ENCODE measurements at regions not wholly inside any gene's neighbourhood (a gene's known extent, or its start where the extent isn't known, plus 50 kb on each side); places are given as distances from the start of the nearest gene placed in this dataset.

DNA sequence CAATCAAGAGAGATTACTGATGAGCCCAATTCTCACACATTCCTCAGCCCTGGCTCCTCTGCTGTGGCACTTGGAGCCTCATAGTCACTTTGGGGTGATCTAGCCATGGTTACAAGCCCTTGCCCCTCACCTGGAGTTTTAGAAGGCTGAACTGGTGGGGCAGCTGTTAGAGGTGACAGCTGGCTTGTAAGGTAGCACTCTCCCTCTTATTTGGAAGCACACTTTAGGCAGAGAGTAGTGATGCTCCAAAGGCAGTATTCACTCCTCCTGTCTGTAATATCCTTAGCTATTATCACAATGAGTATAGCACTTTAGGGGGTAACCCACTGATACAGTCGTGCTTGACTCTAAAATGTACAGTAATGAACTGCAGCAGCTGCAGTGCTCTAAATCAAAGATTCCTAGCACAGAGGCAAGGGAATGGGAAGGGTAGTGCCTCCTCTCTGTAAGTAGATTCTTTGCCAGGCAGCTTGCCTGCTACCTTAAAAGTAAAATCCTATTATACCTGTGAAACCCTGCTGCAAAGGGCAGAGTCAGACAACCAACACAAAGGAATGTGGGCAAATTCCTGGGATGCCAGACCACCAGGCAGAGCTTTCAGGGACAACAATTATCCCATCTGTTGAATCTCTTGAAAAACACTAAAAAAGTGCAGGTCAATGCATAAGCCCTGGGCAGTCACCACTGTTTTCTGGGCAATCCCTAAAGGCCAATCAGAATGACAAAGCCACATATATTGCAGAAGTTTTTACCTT, 336.3 kb downstream of the NOVA1 start:
- no peaks in the 10 kb centered on the region for H3K79me2 ChIP-seq (ENCODE audit: control insufficient read depth, insufficient read depth, low read length)
- FAIRE-seq = no peak
- TF ChIP-seq MYC (IDR thresholded peaks at IDR 0.05; ENCODE audit: low read depth, low read length) (no peak), FOS (IDR thresholded peaks at IDR 0.05; ENCODE audit: borderline replicate concordance, insufficient read depth, low read length) (no peak), EZH2 (IDR thresholded peaks at IDR 0.05; ENCODE audit: borderline replicate concordance, low read depth, low read length, severe bottlenecking) (no peak), JUN (IDR thresholded peaks at IDR 0.05; ENCODE audit: borderline replicate concordance, insufficient read depth, insufficient read length, low read depth) (no peak), POLR2A (IDR thresholded peaks at IDR 0.05; ENCODE audit: low read depth, low read length) (no peak), POLR2AphosphoS5 (IDR thresholded peaks at IDR 0.05; ENCODE audit: insufficient read depth, low read depth, low read length) (no peak)
- TF ChIP-seq, protein P1, sequence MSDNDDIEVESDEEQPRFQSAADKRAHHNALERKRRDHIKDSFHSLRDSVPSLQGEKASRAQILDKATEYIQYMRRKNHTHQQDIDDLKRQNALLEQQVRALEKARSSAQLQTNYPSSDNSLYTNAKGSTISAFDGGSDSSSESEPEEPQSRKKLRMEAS (IDR thresholded peaks at IDR 0.05; ENCODE audit: insufficient read depth, insufficient read length) = no peak

DNA sequence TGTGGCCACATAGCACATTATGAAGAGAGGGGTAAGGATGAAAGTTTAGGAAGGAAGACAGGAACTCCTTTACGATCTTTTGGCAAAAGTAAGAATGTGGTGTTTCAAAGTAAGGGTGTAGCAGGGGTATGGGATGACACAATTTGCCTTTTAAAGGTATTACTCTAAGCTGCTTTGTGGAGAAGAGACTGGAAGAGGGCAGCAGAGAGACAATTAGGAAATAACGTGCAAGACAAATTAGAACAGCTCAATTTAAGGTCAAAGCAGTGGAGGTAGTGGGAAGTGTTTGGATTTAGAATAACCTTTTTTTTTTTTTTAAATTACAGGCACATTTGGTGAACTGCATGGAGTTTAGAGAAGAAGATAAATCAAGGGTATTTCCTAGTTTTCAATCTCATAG, 342.6 kb downstream of the NOVA1 start:
- Histone ChIP-seq H3K4me1 (ENCODE audit: control insufficient read depth, extremely low read depth, insufficient read depth, low read length) (no peaks in the 10 kb centered on the region), H3K79me2 (ENCODE audit: control insufficient read depth, insufficient read depth, low read length) (no peaks in the 10 kb centered on the region), H3K36me3 (ENCODE audit: control insufficient read depth in 2 of 2, extremely low read depth in 1 of 2, insufficient read depth in 2 of 2, low read length in 2 of 2) (no peaks in the 10 kb centered on the region), H2AFZ (ENCODE audit: low read depth, low read length) (no peak overlapping the region), H3K9ac (replicated peaks; ENCODE audit: extremely low read depth, insufficient read depth, low read length) (no peak overlapping the region), H3K9me1 (replicated peaks; ENCODE audit: control insufficient read depth, extremely low read depth, insufficient read depth, low read length) (no peaks in the 10 kb centered on the region), H3K27me3 (ENCODE audit: control insufficient read depth in 2 of 2, insufficient read depth in 2 of 2, low read length in 2 of 2) (no peaks in the 10 kb centered on the region), H3K27ac (ENCODE audit: insufficient read depth, low read depth, low read length) (no peak overlapping the region), H3K4me2 (ENCODE audit: insufficient read depth, low read length) (no peak overlapping the region), H3K4me3 (replicated peaks in 1 of 3; ENCODE audit: insufficient read depth in 1 of 3, low read depth in 1 of 3, low read length in 3 of 3) (no peak overlapping the region), H3K9me3 (replicated peaks; ENCODE audit: control insufficient read depth, insufficient read depth, low read length) (no peaks in the 10 kb centered on the region), H4K20me1 (replicated peaks; ENCODE audit: control insufficient read depth, extremely low read depth, insufficient read depth, low read length) (no peaks in the 10 kb centered on the region)
- TF ChIP-seq JUN (IDR thresholded peaks at IDR 0.05; ENCODE audit: borderline replicate concordance, insufficient read depth, insufficient read length, low read depth) = no peak
- peak in 1 of 2 donors; percentile 3 for TF ChIP-seq CTCF (IDR thresholded peaks at IDR 0.05; ENCODE audit: extremely low read depth in 1 of 2, insufficient read depth in 1 of 2, low read depth in 1 of 2, low read length in 2 of 2)
- TF ChIP-seq FOS (IDR thresholded peaks at IDR 0.05; ENCODE audit: borderline replicate concordance, insufficient read depth, low read length) = no peak
- no peak for TF ChIP-seq GATA2 (IDR thresholded peaks at IDR 0.05; ENCODE audit: insufficient read depth, insufficient read length, low read depth, low read length)
- TF ChIP-seq MYC (IDR thresholded peaks at IDR 0.05; ENCODE audit: low read depth, low read length) = no peak
- DNase-seq (ENCODE audit: low read depth, low spot score) (peak; percentile 8), FAIRE-seq (no peak)
- CTCF ChIA-PET = interaction anchor here (0.7 to 1.3 kb wide), 9 partner anchors 31 to 824 kb away, joined by 3 to 9 read pairs (median 4); no protein-coding TSS in a partner anchor
- BruUV-seq (replicated peaks) = no TSS peak
- dilution Hi-C loops (cut with MboI; ENCODE audit: extremely low pct_ligation_motif_present, low sequenced_read_pairs) = no loop called here
- intact Hi-C loops (cut with micrococcal nuclease) = loop anchor here (2.0 kb wide), 1 partner anchor 476 kb away; no protein-coding TSS in a partner anchor
- POLR2A ChIA-PET = no interaction called here

More for the DNA sequence above, 336.3 kb downstream of the NOVA1 start:
- no peak overlapping the region for H2AFZ ChIP-seq (ENCODE audit: low read depth, low read length)
- no peaks in the 10 kb centered on the region for H3K9me1 ChIP-seq (replicated peaks; ENCODE audit: control insufficient read depth, extremely low read depth, insufficient read depth, low read length)
- POLR2A ChIA-PET = no interaction called here
- H3K4me2 ChIP-seq (ENCODE audit: insufficient read depth, low read length) = no peak overlapping the region
- H3K9ac ChIP-seq (replicated peaks; ENCODE audit: extremely low read depth, insufficient read depth, low read length) = no peak overlapping the region
- H3K27me3 ChIP-seq (ENCODE audit: control insufficient read depth in 2 of 2, insufficient read depth in 2 of 2, low read length in 2 of 2) = no peaks in the 10 kb centered on the region
- no peaks in the 10 kb centered on the region for H3K36me3 ChIP-seq (ENCODE audit: control insufficient read depth in 2 of 2, extremely low read depth in 1 of 2, insufficient read depth in 2 of 2, low read length in 2 of 2)
- no peak overlapping the region for H3K4me3 ChIP-seq (replicated peaks in 1 of 3; ENCODE audit: insufficient read depth in 1 of 3, low read depth in 1 of 3, low read length in 3 of 3)
- no peaks in the 10 kb centered on the region for H4K20me1 ChIP-seq (replicated peaks; ENCODE audit: control insufficient read depth, extremely low read depth, insufficient read depth, low read length)
- no peaks in the 10 kb centered on the region for H3K9me3 ChIP-seq (replicated peaks; ENCODE audit: control insufficient read depth, insufficient read depth, low read length)
- DNase-seq (ENCODE audit: low read depth, low spot score) = no peak
- no peaks in the 10 kb centered on the region for H3K4me1 ChIP-seq (ENCODE audit: control insufficient read depth, extremely low read depth, insufficient read depth, low read length)
- intact Hi-C loops (cut with micrococcal nuclease) = no loop called here
- CTCF ChIA-PET = no interaction called here
- H3K27ac ChIP-seq (ENCODE audit: insufficient read depth, low read depth, low read length) = no peak overlapping the region
- BruUV-seq (replicated peaks) = no TSS peak
- dilution Hi-C loops (cut with MboI; ENCODE audit: extremely low pct_ligation_motif_present, low sequenced_read_pairs) = no loop called here
